ENCODE measurements at regions not wholly inside any gene's neighbourhood (a gene's known extent, or its start where the extent isn't known, plus 50 kb on each side); places are given as distances from the start of the nearest gene placed in this dataset.

GRCh38 chr10:7003831-7004395, 406.9 kb downstream of the SFMBT2 start:
- no peak for TF ChIP-seq POLR2A (IDR thresholded peaks at IDR 0.05; ENCODE audit: low read length)
- TF ChIP-seq GATA1 (IDR thresholded peaks at IDR 0.05; ENCODE audit: low read depth, low read length) = no peak

All from erythroblast (primary cell).